ENCODE measurements at regions not wholly inside any gene's neighbourhood (a gene's known extent, or its start where the extent isn't known, plus 50 kb on each side); places are given as distances from the start of the nearest gene placed in this dataset.

GRCh38 chr2:39568561-39569006 lies 97.1 kb upstream of the TMEM178A start:
- POLR2A ChIA-PET (ENCODE audit: low non-redundant PET): no interaction called here
- peak overlapping the region; percentile 52 for H3K27ac ChIP-seq (ENCODE audit: low read depth, low read length, poor library complexity, severe bottlenecking)
- H3K27me3 ChIP-seq (replicated peaks; ENCODE audit: insufficient read depth, low read depth, low read length, poor library complexity): no peaks in the 10 kb centered on the region

GRCh38 chr2:39570130-39570555 lies 95.6 kb upstream of the TMEM178A start:
- no peak for DNase-seq (ENCODE audit: low spot score)
- no peak for TF ChIP-seq EZH2 (IDR thresholded peaks at IDR 0.05; ENCODE audit: borderline replicate concordance, low read depth, low read length, poor library complexity, severe bottlenecking)
- TF ChIP-seq, protein P1, sequence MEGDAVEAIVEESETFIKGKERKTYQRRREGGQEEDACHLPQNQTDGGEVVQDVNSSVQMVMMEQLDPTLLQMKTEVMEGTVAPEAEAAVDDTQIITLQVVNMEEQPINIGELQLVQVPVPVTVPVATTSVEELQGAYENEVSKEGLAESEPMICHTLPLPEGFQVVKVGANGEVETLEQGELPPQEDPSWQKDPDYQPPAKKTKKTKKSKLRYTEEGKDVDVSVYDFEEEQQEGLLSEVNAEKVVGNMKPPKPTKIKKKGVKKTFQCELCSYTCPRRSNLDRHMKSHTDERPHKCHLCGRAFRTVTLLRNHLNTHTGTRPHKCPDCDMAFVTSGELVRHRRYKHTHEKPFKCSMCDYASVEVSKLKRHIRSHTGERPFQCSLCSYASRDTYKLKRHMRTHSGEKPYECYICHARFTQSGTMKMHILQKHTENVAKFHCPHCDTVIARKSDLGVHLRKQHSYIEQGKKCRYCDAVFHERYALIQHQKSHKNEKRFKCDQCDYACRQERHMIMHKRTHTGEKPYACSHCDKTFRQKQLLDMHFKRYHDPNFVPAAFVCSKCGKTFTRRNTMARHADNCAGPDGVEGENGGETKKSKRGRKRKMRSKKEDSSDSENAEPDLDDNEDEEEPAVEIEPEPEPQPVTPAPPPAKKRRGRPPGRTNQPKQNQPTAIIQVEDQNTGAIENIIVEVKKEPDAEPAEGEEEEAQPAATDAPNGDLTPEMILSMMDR (conservative IDR thresholded peaks at IDR 0.05; ENCODE audit: low read depth, low read length): no peak
- Histone ChIP-seq H3K9me3 (ENCODE audit: low read depth, low read length, poor library complexity, severe bottlenecking) (no peaks in the 10 kb centered on the region), H3K4me3 (ENCODE audit: low read depth, low read length, poor library complexity, severe bottlenecking) (no peak overlapping the region), H3K27me3 (replicated peaks; ENCODE audit: insufficient read depth, low read depth, low read length, poor library complexity) (no peaks in the 10 kb centered on the region), H3K36me3 (ENCODE audit: insufficient read depth, low read length, poor library complexity, severe bottlenecking) (no peaks in the 10 kb centered on the region), H3K27ac (ENCODE audit: low read depth, low read length, poor library complexity, severe bottlenecking) (no peak overlapping the region), H3K4me1 (ENCODE audit: insufficient read depth, low read length, poor library complexity, severe bottlenecking) (peaks cover 49% of the 10 kb centered on the region)
- ChIA-PET POLR2A (ENCODE audit: low non-redundant PET) (interaction anchor here (0.6 kb wide), 1 partner anchor 556 kb away, joined by 3 read pairs; no protein-coding TSS in a partner anchor), CTCF (no interaction called here)
- no TSS peak for BruUV-seq (replicated peaks)
- intact Hi-C loops (cut with micrococcal nuclease; ENCODE audit: unreplicated experiment): no loop called here

More at GRCh38 chr2:39568561-39569006, 97.1 kb upstream of the TMEM178A start:
- TF ChIP-seq, protein P1 (conservative IDR thresholded peaks at IDR 0.05; ENCODE audit: low read depth, low read length): no peak
- TF ChIP-seq EZH2 (IDR thresholded peaks at IDR 0.05; ENCODE audit: borderline replicate concordance, low read depth, low read length, poor library complexity, severe bottlenecking): no peak
- intact Hi-C loops (cut with micrococcal nuclease; ENCODE audit: unreplicated experiment): no loop called here
- H3K4me3 ChIP-seq (ENCODE audit: low read depth, low read length, poor library complexity, severe bottlenecking): no peak overlapping the region
- H3K9me3 ChIP-seq (ENCODE audit: low read depth, low read length, poor library complexity, severe bottlenecking): peaks cover 11% of the 10 kb centered on the region
- DNase-seq (ENCODE audit: low spot score): peak; percentile 90
- peaks cover 49% of the 10 kb centered on the region for H3K4me1 ChIP-seq (ENCODE audit: insufficient read depth, low read length, poor library complexity, severe bottlenecking)
- H3K36me3 ChIP-seq (ENCODE audit: insufficient read depth, low read length, poor library complexity, severe bottlenecking): no peaks in the 10 kb centered on the region
- no TSS peak for BruUV-seq (replicated peaks)
- CTCF ChIA-PET: no interaction called here

- no peaks in the 10 kb centered on the region for H3K27me3 ChIP-seq (replicated peaks; ENCODE audit: insufficient read depth, low read depth, low read length, poor library complexity)
- CTCF ChIA-PET: no interaction called here
- H3K4me3 ChIP-seq (ENCODE audit: low read depth, low read length, poor library complexity, severe bottlenecking): no peak overlapping the region
- BruUV-seq (replicated peaks): no TSS peak
- H3K9me3 ChIP-seq (ENCODE audit: low read depth, low read length, poor library complexity, severe bottlenecking): no peaks in the 10 kb centered on the region
- peaks cover 49% of the 10 kb centered on the region for H3K4me1 ChIP-seq (ENCODE audit: insufficient read depth, low read length, poor library complexity, severe bottlenecking)
- TF ChIP-seq, protein P1 (conservative IDR thresholded peaks at IDR 0.05; ENCODE audit: low read depth, low read length): no peak
- TF ChIP-seq EZH2 (IDR thresholded peaks at IDR 0.05; ENCODE audit: borderline replicate concordance, low read depth, low read length, poor library complexity, severe bottlenecking): no peak
- intact Hi-C loops (cut with micrococcal nuclease; ENCODE audit: unreplicated experiment): no loop called here
- no peaks in the 10 kb centered on the region for H3K36me3 ChIP-seq (ENCODE audit: insufficient read depth, low read length, poor library complexity, severe bottlenecking)
- no peak for DNase-seq (ENCODE audit: low spot score)
- POLR2A ChIA-PET (ENCODE audit: low non-redundant PET): no interaction called here
- no peak overlapping the region for H3K27ac ChIP-seq (ENCODE audit: low read depth, low read length, poor library complexity, severe bottlenecking)
Observed at GRCh38 chr2:39570614-39571013, 95.1 kb upstream of the TMEM178A start.

Data from A673 (cell line).